Osteocyte (in vitro differentiated cells): ENCODE measurements at regions not wholly inside any gene's neighbourhood (a gene's known extent, or its start where the extent isn't known, plus 50 kb on each side); places are given as distances from the start of the nearest gene placed in this dataset.

Source experiments
- DNase-seq: peaks from one replicate; pipeline ENCODE4 v3.0.0; 2021; ENCODE audit warnings: mixed read lengths; ENCODE audit not compliant: unreplicated experiment; ENCODE audit errors: extremely low spot score
- H3K27ac Mint-ChIP-seq: one replicate; pipeline ENCODE4 v1.8.0; 2021; ENCODE audit warnings: mild to moderate bottlenecking, mixed read lengths; ENCODE audit not compliant: unreplicated experiment
- H3K27me3 Mint-ChIP-seq: one replicate; pipeline ENCODE4 v1.8.0; 2021; ENCODE audit warnings: mixed read lengths; ENCODE audit not compliant: unreplicated experiment
- H3K36me3 Mint-ChIP-seq: one replicate; pipeline ENCODE4 v1.8.0; 2021; ENCODE audit warnings: mixed read lengths; ENCODE audit not compliant: unreplicated experiment
- H3K4me1 Mint-ChIP-seq: one replicate; pipeline ENCODE4 v1.8.0; 2021; ENCODE audit warnings: mixed read lengths; ENCODE audit not compliant: unreplicated experiment
- H3K4me3 Mint-ChIP-seq: one replicate; pipeline ENCODE4 v1.8.0; 2021; ENCODE audit warnings: mild to moderate bottlenecking, moderate library complexity, mixed read lengths; ENCODE audit not compliant: unreplicated experiment
- H3K9me3 Mint-ChIP-seq: one replicate; pipeline ENCODE4 v1.8.0; 2021; ENCODE audit warnings: mixed read lengths; ENCODE audit not compliant: unreplicated experiment
- TF ChIP-seq, protein P1 (sequence below): fragments of 200-600 bp; sonication (generic); IDR thresholded peaks from 2 replicates; pipeline ENCODE4 v1.5.0; 2021; ENCODE audit warnings: antibody characterized with exemption, mild to moderate bottlenecking, moderate library complexity

DNA sequence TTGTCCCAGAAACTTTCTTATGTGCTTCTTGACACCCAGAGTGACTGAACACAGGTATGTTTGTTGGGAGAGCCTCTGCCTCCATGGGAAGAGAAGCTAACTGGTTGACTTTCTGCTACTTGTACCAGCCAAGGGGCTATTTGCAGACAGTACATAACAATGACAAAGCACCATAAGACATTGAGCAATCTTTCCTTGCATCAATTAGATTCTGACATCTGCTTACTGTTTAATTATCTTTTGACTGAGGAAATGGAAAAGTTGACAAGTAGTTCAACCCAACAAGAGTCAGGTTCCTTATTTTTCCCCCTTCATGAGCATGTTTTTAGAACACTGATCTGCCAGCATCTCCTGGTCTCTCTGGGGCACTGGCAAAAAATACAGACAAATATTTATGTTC, 157.7 kb downstream of the RPLP1 start:
- DNase-seq: no peak
- Mint-ChIP-seq H3K27ac (no peak overlapping the region), H3K36me3 (no peaks in the 10 kb centered on the region), H3K27me3 (peaks cover 60% of the 10 kb centered on the region), H3K4me3 (no peak overlapping the region), H3K4me1 (no peaks in the 10 kb centered on the region), H3K9me3 (no peaks in the 10 kb centered on the region)
- TF ChIP-seq, protein P1, sequence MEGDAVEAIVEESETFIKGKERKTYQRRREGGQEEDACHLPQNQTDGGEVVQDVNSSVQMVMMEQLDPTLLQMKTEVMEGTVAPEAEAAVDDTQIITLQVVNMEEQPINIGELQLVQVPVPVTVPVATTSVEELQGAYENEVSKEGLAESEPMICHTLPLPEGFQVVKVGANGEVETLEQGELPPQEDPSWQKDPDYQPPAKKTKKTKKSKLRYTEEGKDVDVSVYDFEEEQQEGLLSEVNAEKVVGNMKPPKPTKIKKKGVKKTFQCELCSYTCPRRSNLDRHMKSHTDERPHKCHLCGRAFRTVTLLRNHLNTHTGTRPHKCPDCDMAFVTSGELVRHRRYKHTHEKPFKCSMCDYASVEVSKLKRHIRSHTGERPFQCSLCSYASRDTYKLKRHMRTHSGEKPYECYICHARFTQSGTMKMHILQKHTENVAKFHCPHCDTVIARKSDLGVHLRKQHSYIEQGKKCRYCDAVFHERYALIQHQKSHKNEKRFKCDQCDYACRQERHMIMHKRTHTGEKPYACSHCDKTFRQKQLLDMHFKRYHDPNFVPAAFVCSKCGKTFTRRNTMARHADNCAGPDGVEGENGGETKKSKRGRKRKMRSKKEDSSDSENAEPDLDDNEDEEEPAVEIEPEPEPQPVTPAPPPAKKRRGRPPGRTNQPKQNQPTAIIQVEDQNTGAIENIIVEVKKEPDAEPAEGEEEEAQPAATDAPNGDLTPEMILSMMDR: no peak

DNA sequence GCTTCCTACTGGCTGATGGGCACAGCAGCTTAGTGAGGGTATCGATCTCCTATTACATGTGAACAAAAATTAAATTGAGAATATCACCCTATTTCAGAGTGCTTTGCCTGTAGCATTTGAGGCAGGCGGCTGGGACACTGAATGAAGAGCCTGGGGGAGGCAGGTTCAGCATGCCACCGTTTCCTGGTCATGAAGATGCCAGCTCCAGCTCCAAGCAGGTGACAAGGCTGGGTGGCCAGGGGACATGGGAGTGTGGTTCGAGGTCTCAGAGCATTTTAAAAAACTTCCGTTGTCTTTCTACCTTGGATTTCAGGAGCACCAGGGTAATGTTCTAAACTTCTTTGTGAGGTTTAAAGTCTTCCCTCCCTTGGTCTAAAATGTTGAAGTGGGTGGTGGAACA, 158.2 kb downstream of the RPLP1 start:
- H3K9me3 Mint-ChIP-seq: no peaks in the 10 kb centered on the region
- H3K27ac Mint-ChIP-seq: no peak overlapping the region
- H3K27me3 Mint-ChIP-seq: peaks cover 61% of the 10 kb centered on the region
- TF ChIP-seq, protein P1: no peak
- DNase-seq: peak; percentile 64
- H3K4me1 Mint-ChIP-seq: no peaks in the 10 kb centered on the region
- H3K36me3 Mint-ChIP-seq: no peaks in the 10 kb centered on the region
- no peak overlapping the region for H3K4me3 Mint-ChIP-seq

DNA sequence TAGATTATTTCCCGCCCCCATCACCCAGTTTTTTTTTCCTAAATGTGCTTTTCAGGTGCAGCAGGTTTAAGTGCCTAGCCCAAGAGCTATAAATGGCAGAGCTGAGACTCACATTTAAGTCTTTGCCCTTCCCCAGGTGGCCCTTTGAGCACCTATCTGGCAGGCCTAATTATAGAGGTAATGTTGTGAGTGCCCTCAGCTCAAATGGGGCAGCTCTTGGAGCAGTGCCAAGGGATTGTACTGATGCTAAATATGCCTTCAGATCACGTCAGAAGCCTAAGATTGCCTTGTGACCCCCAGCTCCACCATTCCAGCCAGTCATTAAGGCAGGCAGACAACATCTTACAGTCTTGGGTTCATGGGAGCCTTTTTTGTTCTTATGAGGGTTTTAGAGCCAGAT, 159.5 kb downstream of the RPLP1 start:
- Mint-ChIP-seq H3K4me3 (no peak overlapping the region), H3K4me1 (no peaks in the 10 kb centered on the region), H3K9me3 (no peaks in the 10 kb centered on the region), H3K27me3 (peaks cover 54% of the 10 kb centered on the region), H3K27ac (no peak overlapping the region), H3K36me3 (no peaks in the 10 kb centered on the region)
- TF ChIP-seq, protein P1: no peak
- peak; percentile 62 for DNase-seq

DNA sequence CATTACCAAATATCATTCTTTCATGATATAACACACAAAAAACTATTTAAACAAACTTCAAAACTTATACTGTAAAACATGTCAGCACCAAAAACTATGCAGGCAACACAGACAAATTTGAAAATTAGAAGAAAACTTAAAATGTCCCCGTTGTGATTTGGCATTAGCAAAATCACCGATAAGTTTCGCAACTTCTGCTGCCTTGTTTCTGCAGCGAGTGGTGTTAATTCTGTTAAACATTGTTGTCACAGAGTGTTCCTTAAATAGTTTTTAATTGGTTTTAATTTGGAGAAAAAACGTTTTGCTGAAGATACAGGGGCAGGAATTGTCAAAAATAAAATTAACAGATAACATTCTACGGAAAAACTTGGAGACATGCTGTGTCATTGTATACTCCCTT, 160.6 kb downstream of the RPLP1 start:
- Mint-ChIP-seq H3K27ac (no peak overlapping the region), H3K9me3 (no peaks in the 10 kb centered on the region), H3K4me1 (no peaks in the 10 kb centered on the region), H3K4me3 (no peak overlapping the region), H3K27me3 (peaks cover 50% of the 10 kb centered on the region), H3K36me3 (no peaks in the 10 kb centered on the region)
- DNase-seq: no peak
- TF ChIP-seq, protein P1: no peak

DNA sequence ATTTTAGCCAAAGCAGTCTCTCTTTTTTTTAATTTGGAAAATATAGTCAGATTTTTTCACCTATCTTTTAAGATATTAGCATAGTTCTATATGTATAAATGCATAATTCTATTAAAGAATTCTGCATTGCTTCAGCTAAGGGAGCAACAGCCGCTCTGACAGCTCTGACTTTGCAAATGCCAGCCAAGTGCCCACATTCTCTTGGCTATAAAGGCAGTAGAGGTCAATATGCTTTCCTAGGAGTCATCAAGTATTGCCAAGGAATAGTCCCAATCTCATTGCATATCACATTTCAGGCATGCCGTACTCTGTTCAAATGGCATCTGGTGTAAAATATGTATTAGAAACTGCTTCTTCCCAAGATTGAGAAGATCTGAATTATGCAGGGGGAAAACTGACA, 161.4 kb downstream of the RPLP1 start:
- H3K9me3 Mint-ChIP-seq: no peaks in the 10 kb centered on the region
- no peak overlapping the region for H3K27ac Mint-ChIP-seq
- no peak for DNase-seq
- TF ChIP-seq, protein P1: no peak
- H3K27me3 Mint-ChIP-seq: peaks cover 52% of the 10 kb centered on the region
- H3K4me3 Mint-ChIP-seq: no peak overlapping the region
- no peaks in the 10 kb centered on the region for H3K36me3 Mint-ChIP-seq
- no peaks in the 10 kb centered on the region for H3K4me1 Mint-ChIP-seq
